ENCODE measurements at regions not wholly inside any gene's neighbourhood (a gene's known extent, or its start where the extent isn't known, plus 50 kb on each side); places are given as distances from the start of the nearest gene placed in this dataset.

DNA sequence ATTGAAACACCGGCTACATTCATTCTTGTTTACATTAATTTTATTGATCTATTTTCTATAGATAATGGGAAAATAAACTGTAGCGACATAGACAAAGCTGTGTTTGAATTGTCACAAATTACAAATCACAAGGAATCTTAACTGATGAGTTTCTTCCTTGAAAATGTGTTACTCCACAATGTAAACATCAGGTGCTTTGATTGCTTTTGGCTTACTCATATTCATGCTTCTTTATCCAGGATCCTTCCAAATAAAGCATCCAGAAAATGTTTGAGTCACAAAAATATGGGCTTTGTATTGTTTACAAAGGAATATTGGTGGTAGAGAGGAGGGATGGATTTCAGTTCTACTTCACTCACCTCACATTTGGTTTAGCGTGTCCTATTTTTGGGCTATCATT lies 64.0 kb downstream of the BMP2 start:
- intact Hi-C loops (cut with micrococcal nuclease), result no loop called here

- intact Hi-C loops (cut with micrococcal nuclease), result no loop called here
These were observed 65.3 kb downstream of the BMP2 start for GRCh38 chr20:6832811-6833210.

- intact Hi-C loops (cut with micrococcal nuclease), result no loop called here
These were observed 68.1 kb downstream of the BMP2 start for GRCh38 chr20:6835609-6836008.

DNA sequence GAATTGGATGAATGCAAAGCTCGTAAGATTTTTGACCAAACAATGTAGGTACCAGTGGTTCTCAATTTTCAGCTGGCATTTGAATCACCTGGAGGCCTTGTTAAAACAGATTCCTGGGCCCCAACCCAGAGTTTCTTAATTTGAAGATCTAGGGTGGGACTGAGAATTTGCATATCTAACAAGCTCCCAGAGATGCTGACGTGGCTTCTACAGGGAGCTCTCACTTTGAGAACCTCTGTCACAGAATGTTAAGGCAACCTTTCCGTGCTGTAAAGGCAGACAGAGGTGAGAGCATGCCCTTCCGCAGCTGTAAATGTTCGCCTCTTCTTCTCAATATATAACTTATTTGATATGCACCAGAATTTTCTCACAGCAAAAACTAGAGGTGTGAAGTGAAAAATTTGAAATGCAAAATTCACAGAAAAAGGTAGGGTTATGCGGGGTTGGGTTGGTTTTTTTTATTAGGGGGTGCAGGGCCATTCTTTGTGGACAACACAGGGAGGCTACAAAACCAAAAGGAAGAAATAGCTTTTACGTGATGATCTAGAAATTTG lies 69.4 kb downstream of the BMP2 start:
- intact Hi-C loops (cut with micrococcal nuclease), result no loop called here

DNA sequence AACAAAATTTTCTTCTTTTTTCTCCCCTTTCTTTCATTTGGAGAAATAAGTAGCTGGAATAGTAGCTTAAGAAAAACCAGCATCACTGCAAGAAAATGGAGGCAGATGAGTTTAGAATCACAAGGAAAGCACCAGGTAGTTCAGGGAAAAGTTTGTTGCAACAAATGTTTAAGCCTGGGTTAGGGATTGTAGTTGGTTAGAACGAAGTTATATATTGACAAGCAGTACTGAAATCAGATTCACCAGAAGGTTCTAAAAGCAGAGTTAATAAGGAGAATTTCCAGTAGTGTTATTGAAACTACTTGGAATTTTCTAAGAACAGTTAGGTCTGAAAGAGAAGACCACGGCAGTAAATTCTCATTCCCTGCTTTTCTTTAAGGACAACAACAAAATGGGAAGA lies 70.2 kb downstream of the BMP2 start:
- intact Hi-C loops (cut with micrococcal nuclease), result no loop called here

- intact Hi-C loops (cut with micrococcal nuclease), result no loop called here
These were observed 70.8 kb downstream of the BMP2 start for GRCh38 chr20:6838181-6838826.

GRCh38 chr20:6841128-6841527 lies 73.6 kb downstream of the BMP2 start:
- intact Hi-C loops (cut with micrococcal nuclease), result no loop called here

DNA sequence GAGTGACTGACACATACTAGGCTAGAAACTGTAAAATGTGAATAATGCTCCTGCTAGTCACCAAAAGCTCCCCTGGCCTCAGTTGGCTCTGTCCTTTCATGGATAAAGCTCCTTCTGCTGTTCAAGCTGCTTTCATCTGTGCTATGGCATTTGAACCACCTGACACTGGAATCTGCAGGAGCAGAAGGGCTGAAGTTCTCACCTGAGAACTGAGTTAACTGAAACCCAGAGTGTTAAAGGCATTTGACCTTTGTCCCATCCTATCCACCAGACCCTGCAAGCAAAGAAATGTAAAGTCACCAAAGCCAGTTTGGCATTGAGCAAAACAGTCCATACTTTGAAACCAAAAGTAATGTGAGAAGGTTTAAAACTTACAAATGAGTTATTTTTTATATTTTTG lies 77.7 kb downstream of the BMP2 start:
- intact Hi-C loops (cut with micrococcal nuclease), result no loop called here

- intact Hi-C loops (cut with micrococcal nuclease), result no loop called here
These were observed 80.6 kb downstream of the BMP2 start for GRCh38 chr20:6848041-6848440.

DNA sequence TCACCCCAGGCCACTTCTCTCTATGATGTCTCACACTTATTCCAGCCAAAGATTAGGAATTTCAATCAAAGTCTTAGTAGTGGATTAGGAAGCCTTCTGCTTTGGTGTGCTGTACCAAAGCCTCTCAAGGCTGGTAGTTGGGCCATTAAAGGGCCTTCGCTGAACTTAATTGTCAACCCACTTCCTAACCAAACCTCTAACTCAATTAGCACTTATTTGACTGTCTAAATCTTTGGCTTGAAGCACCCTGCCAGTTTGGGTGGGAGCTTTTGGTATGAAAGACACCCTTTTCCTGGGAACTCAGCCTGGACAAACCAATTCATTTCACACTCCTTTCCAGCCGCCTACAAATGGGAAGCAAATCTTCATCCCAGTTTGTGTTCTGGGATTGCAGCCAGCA lies 81.5 kb downstream of the BMP2 start:
- intact Hi-C loops (cut with micrococcal nuclease), result no loop called here

DNA sequence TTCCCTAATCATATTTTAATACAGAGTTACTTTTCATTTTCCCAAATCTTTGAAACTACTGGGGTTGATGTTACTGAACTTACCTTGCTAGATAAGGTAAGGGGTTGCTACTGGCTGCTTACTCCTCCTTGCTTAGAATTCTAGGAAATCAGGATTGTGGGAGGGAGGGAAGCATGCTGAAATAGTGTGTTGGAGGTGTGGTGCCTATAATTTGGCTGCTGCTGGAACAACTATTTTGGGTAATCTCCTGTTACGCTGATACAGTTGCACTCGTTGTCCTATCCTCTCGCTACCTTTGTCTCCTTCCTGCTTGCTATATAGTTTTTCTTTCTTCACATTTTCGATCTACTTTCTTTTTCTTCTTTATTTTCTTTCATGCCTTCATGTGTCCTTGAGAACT lies 83.7 kb downstream of the BMP2 start:
- intact Hi-C loops (cut with micrococcal nuclease), result no loop called here

DNA sequence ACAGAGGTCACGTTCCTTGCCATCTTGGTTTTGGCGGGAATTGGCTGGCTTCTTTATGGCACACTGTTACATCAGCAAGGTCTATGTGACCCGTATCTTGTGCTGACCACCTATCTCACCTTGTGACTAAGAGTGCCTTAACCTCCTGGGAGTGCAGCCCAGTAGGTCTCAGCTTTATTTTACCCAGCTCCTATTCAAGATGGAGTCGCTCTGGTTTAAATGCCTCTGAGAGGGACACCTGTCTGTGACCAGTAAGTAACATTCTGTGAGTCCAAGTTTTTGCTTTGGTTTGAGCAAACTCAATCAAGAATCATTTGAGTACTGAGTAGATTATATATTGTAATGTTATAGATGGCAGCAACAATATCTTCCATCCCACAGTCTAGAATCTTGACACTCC lies 85.0 kb downstream of the BMP2 start:
- intact Hi-C loops (cut with micrococcal nuclease), result no loop called here

GRCh38 chr20:6855104-6855503 lies 87.6 kb downstream of the BMP2 start:
- intact Hi-C loops (cut with micrococcal nuclease), result no loop called here

- intact Hi-C loops (cut with micrococcal nuclease), result no loop called here
These were observed 88.3 kb downstream of the BMP2 start for GRCh38 chr20:6855796-6856195.

DNA sequence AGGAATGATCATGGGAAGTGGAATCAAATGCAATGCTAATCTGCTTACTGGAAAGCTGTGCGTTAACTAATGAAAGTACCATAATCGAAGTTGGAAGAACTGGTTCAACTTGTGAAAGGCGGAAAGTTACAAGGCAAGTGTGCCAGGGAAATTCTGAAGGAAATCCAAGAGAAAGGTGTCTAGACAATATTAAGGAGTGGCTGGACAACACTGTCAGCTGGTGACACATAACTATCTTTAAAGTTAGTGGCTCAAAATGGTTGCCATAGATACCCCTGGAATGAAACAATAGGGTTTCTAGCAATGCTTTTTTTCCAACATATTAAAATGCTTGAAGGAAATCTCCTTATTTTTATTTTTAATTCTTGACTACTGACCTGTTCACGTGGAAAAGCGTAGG lies 90.4 kb downstream of the BMP2 start:
- intact Hi-C loops (cut with micrococcal nuclease), result no loop called here

DNA sequence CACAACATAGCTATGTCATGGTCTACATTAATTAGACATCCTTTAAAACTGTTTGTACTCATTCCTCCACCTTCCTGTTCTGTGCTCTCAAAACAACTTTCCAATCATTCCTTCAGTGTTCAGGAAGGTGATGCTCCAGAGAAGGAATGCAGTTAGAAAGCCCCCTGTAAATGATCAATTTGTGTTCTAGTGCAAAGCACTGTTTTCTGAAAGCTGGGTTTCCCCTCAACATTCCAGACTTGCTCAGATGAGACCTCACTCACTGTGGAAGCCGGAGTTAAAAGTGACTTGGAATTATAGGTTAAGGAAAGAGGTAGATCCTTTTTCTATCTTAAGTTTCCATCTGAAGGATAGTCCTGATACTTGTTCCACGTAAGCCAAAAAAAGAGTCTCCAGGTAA lies 95.9 kb downstream of the BMP2 start:
- intact Hi-C loops (cut with micrococcal nuclease), result no loop called here

DNA sequence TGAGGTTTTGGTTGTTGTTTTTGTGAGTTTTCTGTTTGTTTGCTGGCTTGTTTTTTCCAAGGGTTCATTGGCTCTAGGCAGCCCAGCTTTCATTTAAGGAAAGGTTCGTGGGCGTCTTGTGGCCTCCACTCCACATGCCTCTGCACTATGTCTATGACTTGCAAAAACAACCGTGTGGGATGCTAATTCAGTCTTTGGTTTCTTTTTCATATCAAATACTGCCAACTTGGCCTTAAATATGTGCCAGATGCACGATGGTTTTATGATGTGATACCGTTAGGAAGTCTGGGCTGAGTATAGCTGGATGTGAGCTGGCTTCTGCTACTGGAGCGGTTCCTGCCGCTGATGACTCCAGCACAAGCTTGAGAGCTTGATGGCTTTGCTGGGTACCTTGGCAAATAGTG lies 96.3 kb downstream of the BMP2 start:
- intact Hi-C loops (cut with micrococcal nuclease), result no loop called here

DNA sequence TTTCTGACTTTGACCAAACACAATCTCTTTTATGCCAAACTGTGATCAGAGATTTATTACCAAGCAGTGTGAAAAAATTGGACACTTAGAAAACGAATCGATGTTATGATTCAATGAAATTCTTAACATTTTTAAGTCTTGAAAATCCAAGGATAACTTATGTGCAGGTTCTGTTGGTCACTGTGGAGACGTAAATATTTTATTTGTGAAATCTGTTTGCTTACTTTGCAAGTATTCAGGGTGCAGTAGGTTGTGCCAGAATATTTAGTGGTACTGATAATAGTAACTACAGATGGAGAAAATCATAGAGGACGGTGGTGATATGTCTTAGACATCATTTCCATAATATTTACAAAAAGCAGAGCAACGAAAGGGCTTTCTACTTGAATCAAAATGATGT lies 97.3 kb downstream of the BMP2 start:
- intact Hi-C loops (cut with micrococcal nuclease), result no loop called here

GRCh38 chr20:6866741-6867140 lies 99.3 kb downstream of the BMP2 start:
- intact Hi-C loops (cut with micrococcal nuclease), result no loop called here

DNA sequence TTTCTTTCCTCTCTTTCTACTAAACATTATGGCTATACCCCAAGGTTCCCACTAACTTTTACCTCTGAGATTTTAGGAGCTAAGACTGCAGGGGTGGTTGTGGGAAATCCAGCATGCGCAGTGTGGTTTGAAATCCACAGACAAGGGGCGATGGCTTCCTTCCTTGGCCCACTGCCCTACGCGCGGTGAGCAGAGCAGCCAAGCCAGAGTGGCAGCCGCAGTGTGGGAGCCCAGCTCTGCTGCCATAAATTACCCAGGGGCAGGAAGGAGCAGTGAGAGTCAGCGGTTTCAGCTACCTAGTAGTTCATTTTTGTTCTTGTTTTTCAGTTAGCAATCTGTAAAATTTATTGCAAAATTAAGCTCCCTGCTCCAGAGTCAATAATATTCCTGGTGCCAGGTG lies 101.4 kb downstream of the BMP2 start:
- intact Hi-C loops (cut with micrococcal nuclease), result no loop called here

- intact Hi-C loops (cut with micrococcal nuclease), result no loop called here
These were observed 103.1 kb downstream of the BMP2 start for GRCh38 chr20:6870559-6870958.

DNA sequence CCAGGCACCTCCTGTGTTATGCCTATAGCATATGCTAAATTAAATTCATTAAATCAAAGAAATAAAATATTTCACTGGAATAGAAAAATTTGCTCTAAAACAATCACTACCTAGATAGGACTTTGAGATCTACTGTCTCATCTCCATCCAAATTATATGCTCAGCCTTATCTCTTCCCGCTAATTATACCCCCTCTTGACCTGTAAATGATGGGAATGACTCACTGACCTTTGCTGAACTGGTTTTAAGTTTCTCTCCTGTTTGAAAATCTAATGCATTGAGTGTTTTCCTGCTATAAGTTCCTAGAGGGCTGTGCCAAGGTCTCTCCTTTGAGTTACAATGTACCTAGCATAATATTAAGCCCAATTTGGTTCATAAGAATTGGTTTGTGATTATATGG lies 110.1 kb downstream of the BMP2 start:
- intact Hi-C loops (cut with micrococcal nuclease), result no loop called here

GRCh38 chr20:6882561-6883291 lies 115.2 kb downstream of the BMP2 start:
- intact Hi-C loops (cut with micrococcal nuclease), result no loop called here

Data from T-helper 1 cell treated with Interleukin-12 subunit alpha and Interleukin-12 subunit beta and Interleukin-4 antibody, amounts not matched to agents 30 ng/mL and 1 ng/mL, for 36 hours (primary cell).